Stimulated activated naive CD4-positive, alpha-beta T cell (primary cell): ENCODE measurements at regions not wholly inside any gene's neighbourhood (a gene's known extent, or its start where the extent isn't known, plus 50 kb on each side); places are given as distances from the start of the nearest gene placed in this dataset.
"Not testable (repeated sequence)": the region's sequence is repeated elsewhere in the genome, so short reads cannot be mapped to it uniquely, and the experiment has no call there.

Source experiments
- DNase-seq, 6 experiments: peaks; one replicate each; lab custom pipeline; 2025; lab: John Stamatoyannopoulos, UW

GRCh38 chr18:45342166-45342565 lies 273.1 kb upstream of the SLC14A2 start:
- no peak for DNase-seq

GRCh38 chr18:45342653-45343052 lies 272.6 kb upstream of the SLC14A2 start:
- DNase-seq: no peak

DNA sequence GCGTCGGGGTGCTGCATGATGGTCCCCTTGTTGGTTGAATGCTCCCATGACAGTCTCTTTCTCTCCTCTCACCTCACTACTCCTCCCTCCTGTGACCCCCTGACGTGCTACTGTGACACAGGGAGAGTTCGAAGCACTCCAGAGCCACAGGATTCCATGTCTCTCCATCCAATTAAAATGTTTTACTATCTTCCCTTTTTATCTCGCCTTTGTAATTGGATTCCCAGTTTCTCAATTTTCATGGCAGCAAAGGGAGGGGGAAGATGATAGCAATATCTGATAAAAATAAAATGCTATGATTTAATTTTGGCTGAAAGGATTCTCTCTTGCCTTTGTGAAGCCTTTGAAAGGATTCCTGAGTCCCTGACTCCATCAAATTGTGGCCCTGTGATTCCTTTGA lies 271.9 kb upstream of the SLC14A2 start:
- DNase-seq: no peak

- DNase-seq: not testable (repeated sequence)
Measured at GRCh38 chr18:45344680-45345079, 270.6 kb upstream of the SLC14A2 start.

- no peak for DNase-seq
Measured at GRCh38 chr18:45349019-45349418, 266.3 kb upstream of the SLC14A2 start.

DNA sequence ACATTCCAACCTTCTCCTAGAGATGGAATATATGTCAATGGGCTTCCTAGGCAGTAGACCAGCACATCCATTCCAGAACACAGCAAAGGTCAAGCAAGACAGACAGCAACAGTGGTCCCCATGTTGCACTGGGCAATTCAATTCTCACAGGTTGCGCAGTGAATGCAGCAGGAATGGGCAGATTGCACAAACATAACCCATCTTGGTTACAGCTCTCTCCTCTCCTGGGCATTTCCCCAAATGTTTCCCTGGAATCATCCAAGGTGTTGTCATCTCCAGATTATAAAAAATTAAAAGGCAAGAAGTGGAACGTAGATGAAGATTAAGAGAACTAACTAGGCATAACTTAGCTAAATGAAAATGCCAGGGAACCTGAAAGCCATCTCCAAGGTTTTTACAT lies 265.8 kb upstream of the SLC14A2 start:
- no peak for DNase-seq

- no peak for DNase-seq
Measured at GRCh38 chr18:45350404-45351156, 264.7 kb upstream of the SLC14A2 start.

- DNase-seq: no peak
Measured at GRCh38 chr18:45352874-45353273, 262.4 kb upstream of the SLC14A2 start.

DNA sequence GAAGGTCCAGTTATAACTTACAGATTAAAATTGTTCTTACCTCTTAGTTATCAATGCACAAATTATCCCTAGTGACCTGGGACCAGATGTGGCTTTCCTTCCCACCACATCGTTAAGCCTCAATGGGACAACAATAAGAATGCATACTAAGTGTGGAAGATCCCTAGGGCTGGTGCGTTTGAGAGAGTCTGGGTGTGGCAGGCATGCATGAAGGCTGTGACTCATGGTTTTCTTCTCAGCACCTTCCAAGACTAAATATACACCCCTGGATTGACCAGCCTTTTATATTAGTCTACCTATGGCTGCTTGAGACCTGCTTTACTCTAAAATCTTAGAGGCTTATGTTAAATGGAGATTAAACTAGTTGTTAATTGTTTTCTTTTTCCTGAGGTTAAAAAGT lies 261.7 kb upstream of the SLC14A2 start:
- DNase-seq: no peak

- DNase-seq: no peak
Measured at GRCh38 chr18:45355944-45356520, 259.2 kb upstream of the SLC14A2 start.

GRCh38 chr18:45357686-45358470 lies 257.4 kb upstream of the SLC14A2 start:
- no peak for DNase-seq

DNA sequence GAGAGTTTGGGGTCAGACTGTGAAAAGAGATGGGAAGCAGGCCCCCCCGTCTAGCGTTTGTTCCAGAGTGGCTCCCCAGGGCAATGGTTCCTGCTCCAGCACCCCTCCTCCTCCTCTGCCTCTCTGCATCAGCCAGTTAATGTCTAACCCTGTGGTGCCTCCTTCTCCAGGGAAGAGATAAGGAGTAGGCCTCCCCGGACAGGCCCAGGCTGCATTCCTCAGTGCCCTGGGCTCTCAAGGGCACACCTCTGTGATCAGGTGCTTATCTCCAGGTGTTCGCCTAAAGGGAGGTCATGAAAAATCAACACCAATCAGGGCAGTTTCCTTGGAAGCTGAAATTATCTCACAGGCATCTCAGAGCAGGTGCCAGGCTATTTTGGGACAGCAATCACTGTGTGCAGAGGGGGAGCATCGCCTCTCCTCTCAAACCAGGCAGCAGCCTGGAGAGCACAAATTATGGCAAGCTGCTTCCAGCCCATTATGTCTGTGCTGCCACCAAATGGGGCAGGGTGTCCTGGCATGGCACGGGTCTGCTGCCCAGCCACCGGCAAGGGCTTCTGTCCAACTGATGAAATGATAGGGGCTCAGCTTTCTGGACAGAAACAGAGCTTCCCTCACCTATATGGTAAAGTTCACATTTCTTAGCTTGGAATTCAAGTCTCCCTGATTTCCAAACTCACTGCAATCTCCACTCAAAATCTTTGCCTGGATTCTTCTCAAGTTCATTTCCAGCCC lies 255.8 kb upstream of the SLC14A2 start:
- DNase-seq: no peak

GRCh38 chr18:45361125-45361851 lies 254.0 kb upstream of the SLC14A2 start:
- no peak for DNase-seq

DNA sequence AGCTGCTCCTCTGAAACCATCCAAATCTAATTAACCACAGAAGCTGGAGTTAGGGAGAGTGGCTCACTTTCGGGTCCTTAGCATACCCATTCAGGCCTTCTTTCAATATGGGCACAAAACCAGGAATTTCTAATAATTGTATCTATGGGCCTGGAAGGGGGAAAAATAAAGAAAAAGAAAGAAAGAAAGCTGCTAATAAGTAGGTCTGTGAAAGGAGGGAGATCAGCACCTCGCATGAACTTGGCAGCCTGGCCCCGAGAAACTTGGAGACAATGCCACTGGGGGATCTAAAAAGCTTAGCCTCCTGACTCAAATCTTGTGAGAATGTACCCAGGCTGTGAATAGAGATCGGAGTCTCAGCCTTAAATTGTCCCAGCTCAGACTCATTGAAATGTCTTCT lies 252.1 kb upstream of the SLC14A2 start:
- DNase-seq: no peak

- DNase-seq: no peak
Measured at GRCh38 chr18:45365835-45366234, 249.4 kb upstream of the SLC14A2 start.

- DNase-seq: no peak
Measured at GRCh38 chr18:45370255-45371010, 244.8 kb upstream of the SLC14A2 start.

- DNase-seq: no peak
Measured at GRCh38 chr18:45373286-45373880, 241.9 kb upstream of the SLC14A2 start.

DNA sequence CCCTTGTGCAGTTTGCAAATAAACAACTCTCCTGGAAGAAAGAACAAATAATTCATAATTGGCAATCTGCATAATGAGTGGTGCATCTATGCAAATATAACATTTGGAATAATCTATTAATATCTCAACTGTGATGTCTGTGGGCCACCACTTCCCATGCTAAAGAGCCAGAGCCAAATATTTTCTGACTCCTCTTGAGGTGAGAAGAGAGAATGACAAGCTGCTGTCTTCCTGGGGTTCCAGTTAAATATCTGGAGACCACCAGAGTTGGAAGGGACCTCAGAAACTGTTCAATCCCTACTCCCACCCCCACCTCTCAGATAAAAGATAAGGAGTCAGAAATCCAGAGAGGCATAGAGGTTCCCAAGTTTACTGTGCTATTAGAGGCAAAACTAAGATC lies 241.0 kb upstream of the SLC14A2 start:
- DNase-seq: no peak

GRCh38 chr18:45374878-45375630 lies 240.2 kb upstream of the SLC14A2 start:
- DNase-seq: no peak

- no peak for DNase-seq
Measured at GRCh38 chr18:45376193-45376592, 239.1 kb upstream of the SLC14A2 start.
